GM23248 (cell line): ENCODE measurements at regions not wholly inside any gene's neighbourhood (a gene's known extent, or its start where the extent isn't known, plus 50 kb on each side); places are given as distances from the start of the nearest gene placed in this dataset.

Experiments used
- DNase-seq: peaks from one replicate; pipeline ENCODE4 v3.0.0-alpha.2; 2015
- H2AFZ ChIP-seq: fragments of 200-600 bp; sonication (generic); 2 replicates; pipeline ENCODE4 v1.6.1; 2016; ENCODE audit warnings: antibody characterized with exemption
- H3F3A ChIP-seq: fragments of 200-600 bp; sonication (generic); 2 replicates; pipeline ENCODE4 v1.6.1; 2016; ENCODE audit warnings: mild to moderate bottlenecking, antibody characterized with exemption, mixed run types; ENCODE audit not compliant: insufficient read depth
- H3K27ac ChIP-seq: fragments of 200-600 bp; sonication (generic); 2 replicates; pipeline ENCODE4 v1.5.1; 2016; ENCODE audit warnings: mild to moderate bottlenecking
- H3K27me3 ChIP-seq: fragments of 200-600 bp; sonication (generic); replicated peaks from 2 replicates; pipeline ENCODE4 v1.6.1; 2016; ENCODE audit warnings: mild to moderate bottlenecking; ENCODE audit not compliant: insufficient read depth
- H3K36me3 ChIP-seq: fragments of 200-600 bp; sonication (generic); 2 replicates; pipeline ENCODE4 v1.6.1; 2016; ENCODE audit warnings: low read depth, mild to moderate bottlenecking
- H3K4me1 ChIP-seq: fragments of 200-600 bp; sonication (generic); 2 replicates; pipeline ENCODE4 v1.6.1; 2016; ENCODE audit warnings: mild to moderate bottlenecking; ENCODE audit not compliant: insufficient read depth
- H3K4me2 ChIP-seq: fragments of 200-600 bp; sonication (generic); one replicate; pipeline ENCODE4 v1.6.1; 2016; ENCODE audit warnings: mild to moderate bottlenecking; ENCODE audit not compliant: unreplicated experiment
- H3K4me3 ChIP-seq: fragments of 200-600 bp; sonication (generic); 2 replicates; pipeline ENCODE4 v1.5.1; 2016; ENCODE audit warnings: mild to moderate bottlenecking
- H3K79me2 ChIP-seq: fragments of 200-600 bp; sonication (generic); 2 replicates; pipeline ENCODE4 v1.6.1; 2016; ENCODE audit warnings: mild to moderate bottlenecking; ENCODE audit not compliant: insufficient read depth
- H3K9ac ChIP-seq: fragments of 200-600 bp; sonication (generic); 2 replicates; pipeline ENCODE4 v1.6.1; 2016; ENCODE audit warnings: mild to moderate bottlenecking
- H3K9me2 ChIP-seq: fragments of 200-600 bp; sonication (generic); 2 replicates; pipeline ENCODE4 v1.6.1; 2016; ENCODE audit warnings: mixed run types, mild to moderate bottlenecking, moderate library complexity; ENCODE audit not compliant: insufficient read depth
- H3K9me3 ChIP-seq: fragments of 200-600 bp; sonication (generic); one replicate; pipeline ENCODE4 v1.6.1; 2017; ENCODE audit warnings: low read depth
- H4K20me1 ChIP-seq: fragments of 200-600 bp; sonication (generic); 2 replicates; pipeline ENCODE4 v1.6.0; 2016; ENCODE audit not compliant: insufficient read depth
- EZH2 ChIP-seq: fragments of 200-600 bp; sonication (generic); IDR thresholded peaks from 2 replicates; pipeline ENCODE4 v1.6.1; 2018; ENCODE audit warnings: antibody characterized with exemption, mild to moderate bottlenecking; ENCODE audit not compliant: insufficient read depth, poor library complexity, severe bottlenecking
- EZH2phosphoT487 ChIP-seq: fragments of 200-600 bp; sonication (generic); IDR thresholded peaks from 2 replicates; pipeline ENCODE4 v1.6.1; 2018; ENCODE audit warnings: antibody characterized with exemption, moderate library complexity, mild to moderate bottlenecking, low read depth; ENCODE audit not compliant: insufficient read depth
- WGBS, 2 experiments: methylation state at CpG; one replicate each; pipeline ENCODE4 v1.1.6; 2015 to 2017; ENCODE audit warnings: low lambda C conversion rate in 2 of 2, low coverage in 1 of 2; ENCODE audit errors: missing lambda C conversion rate in 2 of 2; 5-methylcytosine and 5-hydroxymethylcytosine counted together
- in situ Hi-C: fragments of 300-500 bp; cut with MboI; formaldehyde crosslinking; loops from 2 replicates; pipeline ENCODE4 v1.15.0; 2020

DNA sequence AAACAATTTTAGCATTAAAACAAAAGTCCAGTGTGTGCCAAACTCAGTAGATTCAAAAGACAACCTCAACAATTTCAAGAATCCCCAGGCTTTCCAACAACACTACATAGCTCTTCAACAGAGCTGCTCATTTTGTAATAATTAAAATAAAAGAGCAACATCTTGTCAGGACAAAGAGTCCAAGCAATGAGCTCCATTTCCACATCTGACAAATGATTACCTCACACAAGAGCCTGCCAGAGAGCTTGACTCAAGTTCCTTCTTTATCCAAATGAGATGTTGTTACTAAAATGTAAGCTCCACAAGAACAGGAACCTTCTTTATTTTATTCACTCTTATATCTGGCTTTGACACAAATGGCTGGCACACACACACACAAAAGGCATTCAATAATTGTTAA is 449.8 kb downstream of the HACE1 start:
- DNase-seq: peak; percentile 0
- Histone ChIP-seq H3K79me2 (no peaks in the 10 kb centered on the region), H3K9me2 (no peaks in the 10 kb centered on the region), H3K36me3 (no peaks in the 10 kb centered on the region), H3F3A (no peaks in the 10 kb centered on the region), H3K27me3 (no peaks in the 10 kb centered on the region), H3K9me3 (no peaks in the 10 kb centered on the region), H3K4me2 (no peak overlapping the region), H3K4me3 (no peak overlapping the region), H2AFZ (no peak overlapping the region), H3K27ac (no peak overlapping the region), H4K20me1 (no peaks in the 10 kb centered on the region), H3K9ac (no peak overlapping the region), H3K4me1 (no peaks in the 10 kb centered on the region)
- in situ Hi-C loops: no loop called here
- no peak for TF ChIP-seq EZH2

DNA sequence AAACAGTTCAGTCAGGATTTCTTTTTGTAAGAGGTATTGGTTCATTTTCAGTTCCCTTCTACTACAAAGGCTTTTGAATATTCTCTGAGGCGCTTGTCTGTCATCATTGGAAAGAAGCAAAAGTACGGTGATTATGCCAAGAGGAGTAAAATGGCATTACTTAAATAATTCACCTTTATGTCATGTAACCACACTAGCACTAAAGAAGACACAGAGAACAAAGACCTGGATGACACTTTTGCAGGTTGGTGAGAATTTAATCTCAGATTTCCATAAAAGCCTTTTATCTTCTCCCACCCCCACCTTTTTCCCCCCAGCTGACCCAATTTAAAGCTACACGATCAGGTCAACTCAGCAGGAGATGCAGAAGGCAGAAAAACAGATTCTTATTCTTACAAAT is 451.8 kb downstream of the HACE1 start:
- Histone ChIP-seq H3K9me3 (no peaks in the 10 kb centered on the region), H3K4me3 (no peak overlapping the region), H3K79me2 (no peaks in the 10 kb centered on the region), H3F3A (no peaks in the 10 kb centered on the region), H3K27me3 (no peaks in the 10 kb centered on the region), H3K4me2 (no peak overlapping the region), H2AFZ (no peak overlapping the region), H3K4me1 (no peaks in the 10 kb centered on the region), H3K9me2 (no peaks in the 10 kb centered on the region), H3K36me3 (no peaks in the 10 kb centered on the region), H3K27ac (no peak overlapping the region), H3K9ac (no peak overlapping the region), H4K20me1 (no peaks in the 10 kb centered on the region)
- WGBS, 2 experiments: 35 to 40% methylated on average over 3 of the region's 3 CpGs
- DNase-seq: no peak
- in situ Hi-C loops: no loop called here
- TF ChIP-seq EZH2phosphoT487 (no peak), EZH2 (no peak)

DNA sequence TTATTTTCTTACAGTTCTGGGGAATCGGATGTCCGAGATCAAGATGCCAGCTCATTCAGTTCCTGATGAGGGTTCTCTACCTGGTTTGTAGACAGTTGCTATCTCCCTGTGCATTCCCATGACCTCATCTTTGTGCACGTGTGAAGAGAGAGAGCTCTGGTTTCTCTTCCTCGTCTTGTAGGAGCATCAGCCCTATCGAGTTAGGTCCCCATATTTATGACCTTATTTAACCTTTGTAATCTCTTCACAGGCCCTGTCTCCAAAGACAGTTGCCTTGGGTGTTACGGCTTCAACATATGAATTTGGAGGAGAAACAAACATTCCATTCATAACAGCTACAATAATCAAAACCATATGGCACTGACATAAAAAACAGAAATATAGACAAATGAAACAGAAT is 455.3 kb downstream of the HACE1 start:
- H3K27me3 ChIP-seq: no peaks in the 10 kb centered on the region
- no peak for TF ChIP-seq EZH2phosphoT487
- no peak for TF ChIP-seq EZH2
- 15 to 18% methylated on average over 6 of the region's 6 CpGs for WGBS, 2 experiments
- H3F3A ChIP-seq: no peaks in the 10 kb centered on the region
- no peaks in the 10 kb centered on the region for H3K9me3 ChIP-seq
- in situ Hi-C loops: no loop called here
- peak; percentile 6 for DNase-seq
- H3K79me2 ChIP-seq: no peaks in the 10 kb centered on the region
- H2AFZ ChIP-seq: no peak overlapping the region
- H3K36me3 ChIP-seq: no peaks in the 10 kb centered on the region
- no peak overlapping the region for H3K9ac ChIP-seq
- H4K20me1 ChIP-seq: no peaks in the 10 kb centered on the region
- no peak overlapping the region for H3K27ac ChIP-seq
- no peaks in the 10 kb centered on the region for H3K4me1 ChIP-seq
- H3K9me2 ChIP-seq: no peaks in the 10 kb centered on the region
- no peak overlapping the region for H3K4me2 ChIP-seq
- no peak overlapping the region for H3K4me3 ChIP-seq

DNA sequence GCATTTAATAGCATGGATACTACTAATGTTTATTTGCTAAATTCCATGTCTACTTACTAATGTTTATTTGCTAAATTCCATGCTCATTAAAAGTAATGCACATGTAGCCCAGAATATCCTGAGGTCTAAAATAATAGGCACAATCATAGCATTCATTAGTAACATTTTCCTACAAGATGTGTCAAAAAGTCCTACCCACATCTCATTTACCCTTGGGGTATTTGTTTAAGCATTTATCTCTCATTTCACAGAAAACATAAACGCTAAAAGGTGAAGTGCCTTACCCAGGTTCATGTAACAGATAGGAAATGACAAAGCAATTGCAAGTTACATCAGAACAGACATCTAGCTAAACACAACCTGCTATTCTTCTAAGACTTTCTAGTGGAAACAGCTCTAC is 457.1 kb downstream of the HACE1 start:
- H3K4me3 ChIP-seq: no peak overlapping the region
- H3K9me3 ChIP-seq: no peaks in the 10 kb centered on the region
- WGBS, 2 experiments: 33 to 50% methylated on average over 1 of the region's 1 CpG
- no peak for DNase-seq
- H3K27me3 ChIP-seq: no peaks in the 10 kb centered on the region
- H2AFZ ChIP-seq: no peak overlapping the region
- H3K9me2 ChIP-seq: no peaks in the 10 kb centered on the region
- no peaks in the 10 kb centered on the region for H3F3A ChIP-seq
- TF ChIP-seq EZH2phosphoT487: no peak
- no peak overlapping the region for H3K27ac ChIP-seq
- H3K9ac ChIP-seq: no peak overlapping the region
- no peaks in the 10 kb centered on the region for H3K4me1 ChIP-seq
- no peaks in the 10 kb centered on the region for H4K20me1 ChIP-seq
- no peaks in the 10 kb centered on the region for H3K79me2 ChIP-seq
- H3K36me3 ChIP-seq: no peaks in the 10 kb centered on the region
- in situ Hi-C loops: no loop called here
- no peak overlapping the region for H3K4me2 ChIP-seq

- no peaks in the 10 kb centered on the region for H3K36me3 ChIP-seq
- no peak overlapping the region for H3K27ac ChIP-seq
- no peak for DNase-seq
- no peaks in the 10 kb centered on the region for H3K9me3 ChIP-seq
- no peak overlapping the region for H3K4me2 ChIP-seq
- 40 to 46% methylated on average over 5 of the region's 5 CpGs for whole genome bisulfite sequencing, 2 experiments
- H2AFZ ChIP-seq: no peak overlapping the region
- no peaks in the 10 kb centered on the region for H3K9me2 ChIP-seq
- no peaks in the 10 kb centered on the region for H3K27me3 ChIP-seq
- no peak for TF ChIP-seq EZH2phosphoT487
- TF ChIP-seq EZH2: no peak
- no peak overlapping the region for H3K4me3 ChIP-seq
- no peaks in the 10 kb centered on the region for H3K79me2 ChIP-seq
- in situ Hi-C loops: no loop called here
- no peaks in the 10 kb centered on the region for H3K4me1 ChIP-seq
- H4K20me1 ChIP-seq: no peaks in the 10 kb centered on the region
- no peak overlapping the region for H3K9ac ChIP-seq
- no peaks in the 10 kb centered on the region for H3F3A ChIP-seq
These were observed 457.8 kb downstream of the HACE1 start for GRCh38 chr6:104401926-104402325.
